ENCODE measurements at regions not wholly inside any gene's neighbourhood (a gene's known extent, or its start where the extent isn't known, plus 50 kb on each side); places are given as distances from the start of the nearest gene placed in this dataset.

DNA sequence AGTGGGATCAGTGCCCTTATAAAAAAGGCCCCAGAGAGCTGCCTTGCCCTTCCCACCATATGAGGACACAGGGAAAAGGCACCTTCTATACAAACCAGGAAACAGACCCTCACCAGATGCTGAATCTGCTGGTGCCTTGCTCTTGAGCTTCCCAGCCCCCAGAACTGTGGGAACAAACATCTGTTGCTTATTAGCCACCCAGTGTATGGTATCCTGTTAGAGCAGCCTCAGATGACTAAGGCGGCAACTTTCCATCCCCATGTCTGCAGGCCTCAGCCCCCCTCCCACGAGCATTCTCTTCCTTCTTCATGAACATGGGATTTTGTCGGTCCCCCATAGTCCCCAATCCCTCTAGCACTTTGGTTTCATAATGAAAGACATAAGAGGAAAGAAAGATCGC is 202.5 kb upstream of the GAS1 start:
- DNase-seq, result no peak
- H3K27ac ChIP-seq, result no peak overlapping the region
- H3K9me3 ChIP-seq, result peaks cover 0 to 11% (median 0%) of the 10 kb centered on the region in 12 donors
- intact Hi-C loops (cut with DNase I), result loop anchor here in 6 of 10 donors (2.0 to 10.0 kb wide), 4 partner anchors 65 to 205 kb away; partner anchors contain the start of gene GAS1 (in 6 of the 6)
- TF ChIP-seq POLR2A (IDR thresholded peaks at IDR 0.05) (no peak), CTCF (IDR thresholded peaks at IDR 0.05) (no peak)
- peaks cover 0 to 14% (median 0%) of the 10 kb centered on the region in 9 donors for H3K27me3 ChIP-seq
- peaks cover 0 to 17% (median 11%) of the 10 kb centered on the region in 12 donors for H3K4me1 ChIP-seq
- no peak overlapping the region for H3K4me3 ChIP-seq
- ATAC-seq, result no peak
- no peaks in the 10 kb centered on the region for H3K36me3 ChIP-seq
- 73 to 97% (median 82%) methylated on average over 4 of the region's 4 CpGs for WGBS, 4 donors

- 72 to 81% (median 77%) methylated on average over 8 of the region's 8 CpGs for WGBS, 4 donors
- Histone ChIP-seq H3K9me3 (peaks cover 0 to 11% (median 0%) of the 10 kb centered on the region in 12 donors), H3K4me3 (no peak overlapping the region), H3K27ac (no peak overlapping the region), H3K36me3 (no peaks in the 10 kb centered on the region), H3K4me1 (peaks cover 0 to 17% (median 11%) of the 10 kb centered on the region in 12 donors), H3K27me3 (peaks cover 0 to 11% (median 0%) of the 10 kb centered on the region in 9 donors)
- ATAC-seq (no peak), DNase-seq (no peak)
- TF ChIP-seq CTCF (IDR thresholded peaks at IDR 0.05) (no peak), POLR2A (IDR thresholded peaks at IDR 0.05) (no peak)
- intact Hi-C loops (cut with DNase I), result loop anchor here in 1 of 10 donors (10.0 kb wide), 1 partner anchor 67 kb away; no protein-coding TSS in a partner anchor
Measured at GRCh38 chr9:87152256-87152655, 204.9 kb upstream of the GAS1 start.

GRCh38 chr9:87156247-87156646 is 208.9 kb upstream of the GAS1 start:
- no peaks in the 10 kb centered on the region for H3K27me3 ChIP-seq
- intact Hi-C loops (cut with DNase I), result loop anchor here in 1 of 10 donors (10.0 kb wide), 1 partner anchor 71 kb away; no protein-coding TSS in a partner anchor
- no peaks in the 10 kb centered on the region for H3K36me3 ChIP-seq
- DNase-seq (no peak), ATAC-seq (no peak)
- H3K9me3 ChIP-seq, result no peaks in the 10 kb centered on the region
- peaks cover 0 to 17% (median 0%) of the 10 kb centered on the region in 12 donors for H3K4me1 ChIP-seq
- WGBS, 4 donors, result 95 to 98% (median 97%) methylated on average over 2 of the region's 2 CpGs
- no peak for TF ChIP-seq POLR2A (IDR thresholded peaks at IDR 0.05)
- TF ChIP-seq CTCF (IDR thresholded peaks at IDR 0.05), result no peak
- no peak overlapping the region for H3K27ac ChIP-seq
- H3K4me3 ChIP-seq, result no peak overlapping the region

DNA sequence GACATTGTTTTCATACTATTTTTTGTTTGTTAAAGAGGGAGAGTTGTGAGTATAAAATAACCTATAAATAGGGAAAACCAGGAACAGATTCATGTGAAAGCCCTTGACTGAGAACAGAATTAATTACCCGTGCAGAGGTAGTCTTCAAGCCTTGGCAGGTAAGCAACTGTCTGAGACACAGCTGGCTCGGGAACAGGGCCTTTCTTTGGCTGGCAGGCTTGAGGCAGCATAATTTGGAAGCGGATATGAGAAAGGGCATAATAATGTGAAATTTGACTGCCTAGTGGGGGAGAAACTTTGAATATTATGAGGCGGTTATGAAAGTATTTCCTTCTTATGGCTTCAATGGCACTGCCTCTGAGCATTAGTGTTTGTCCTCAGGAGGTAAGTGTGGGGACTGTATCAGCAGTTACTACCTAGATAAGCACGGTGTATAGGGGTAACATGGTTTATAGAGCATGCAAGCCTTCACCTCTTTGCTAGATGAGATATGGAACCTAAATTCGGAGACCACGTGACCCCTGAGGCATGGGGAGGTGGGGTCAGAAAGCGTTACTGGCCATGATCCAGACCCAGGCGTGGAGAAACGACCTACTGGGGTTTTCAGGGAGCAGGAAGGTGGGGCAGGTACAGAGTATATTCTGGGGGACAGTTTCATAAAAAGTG is 210.2 kb upstream of the GAS1 start:
- Histone ChIP-seq H3K36me3 (no peaks in the 10 kb centered on the region), H3K27ac (no peak overlapping the region), H3K4me3 (no peak overlapping the region), H3K9me3 (no peaks in the 10 kb centered on the region), H3K27me3 (no peaks in the 10 kb centered on the region), H3K4me1 (peaks cover 0 to 17% (median 0%) of the 10 kb centered on the region in 12 donors)
- DNase-seq (no peak), ATAC-seq (peak in 2 of 4 donors; percentile 13 to 53)
- WGBS, 4 donors, result 44 to 61% (median 56%) methylated on average over 10 of the region's 10 CpGs
- intact Hi-C loops (cut with DNase I), result loop anchor here in 1 of 10 donors (10.0 kb wide), 1 partner anchor 73 kb away; no protein-coding TSS in a partner anchor
- no peak for TF ChIP-seq POLR2A (IDR thresholded peaks at IDR 0.05)
- TF ChIP-seq CTCF (IDR thresholded peaks at IDR 0.05), result no peak

Data from heart left ventricle (tissue), 16 donors.